Ishikawa (cell line): ENCODE measurements at regions not wholly inside any gene's neighbourhood (a gene's known extent, or its start where the extent isn't known, plus 50 kb on each side); places are given as distances from the start of the nearest gene placed in this dataset.

Experiments used
- CREB1 ChIP-seq: IDR thresholded peaks from 2 replicates; pipeline ENCODE4 v1.6.1; 2012; ENCODE audit warnings: low read depth
- EGR1 ChIP-seq: IDR thresholded peaks from 2 replicates; pipeline ENCODE4 v1.6.1; 2012
- EP300 ChIP-seq: IDR thresholded peaks from 2 replicates; pipeline ENCODE4 v1.6.1; 2012; ENCODE audit warnings: borderline replicate concordance
- RAD21 ChIP-seq: IDR thresholded peaks from 2 replicates; pipeline ENCODE4 v1.6.1; 2012; ENCODE audit warnings: low read depth
- TAF1 ChIP-seq: IDR thresholded peaks from 2 replicates; pipeline ENCODE4 v1.6.1; 2012; ENCODE audit warnings: low read depth, mild to moderate bottlenecking
- YY1 ChIP-seq: IDR thresholded peaks from 2 replicates; pipeline ENCODE4 v1.6.1; 2012; ENCODE audit warnings: low read depth
- TF ChIP-seq, protein P1 (sequence below): IDR thresholded peaks from 2 replicates; pipeline ENCODE4 v1.6.1; 2012
- TF ChIP-seq, protein P2 (sequence below): IDR thresholded peaks from 2 replicates; pipeline ENCODE4 v1.6.1; 2012; ENCODE audit warnings: low read depth, mild to moderate bottlenecking
- TF ChIP-seq, protein P3 (sequence below): IDR thresholded peaks from 2 replicates; pipeline ENCODE4 v1.6.1; 2012

DNA sequence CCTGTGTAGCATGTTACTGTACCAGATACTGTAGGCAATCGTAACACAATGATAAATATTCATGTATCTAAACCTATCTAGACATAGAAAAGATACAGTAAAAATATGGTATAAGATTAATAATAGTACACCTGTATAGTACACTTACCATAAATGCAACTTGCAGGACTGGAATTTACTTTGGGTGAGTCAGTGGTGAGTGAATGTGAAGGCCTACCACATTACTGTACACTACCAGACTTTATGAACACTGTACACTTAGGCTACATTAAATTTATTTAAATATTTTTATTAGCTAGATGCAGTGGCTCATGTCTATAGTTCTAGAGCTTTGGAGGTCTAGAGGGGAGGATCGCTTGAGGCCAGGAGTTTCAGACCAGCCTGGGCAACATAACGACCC lies 186.6 kb upstream of the ROPN1 start:
- TF ChIP-seq, protein P1, sequence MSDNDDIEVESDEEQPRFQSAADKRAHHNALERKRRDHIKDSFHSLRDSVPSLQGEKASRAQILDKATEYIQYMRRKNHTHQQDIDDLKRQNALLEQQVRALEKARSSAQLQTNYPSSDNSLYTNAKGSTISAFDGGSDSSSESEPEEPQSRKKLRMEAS: no peak
- TF ChIP-seq RAD21 (no peak), CREB1 (no peak), YY1 (no peak), TAF1 (no peak), EGR1 (no peak), EP300 (no peak)
- TF ChIP-seq, protein P2, sequence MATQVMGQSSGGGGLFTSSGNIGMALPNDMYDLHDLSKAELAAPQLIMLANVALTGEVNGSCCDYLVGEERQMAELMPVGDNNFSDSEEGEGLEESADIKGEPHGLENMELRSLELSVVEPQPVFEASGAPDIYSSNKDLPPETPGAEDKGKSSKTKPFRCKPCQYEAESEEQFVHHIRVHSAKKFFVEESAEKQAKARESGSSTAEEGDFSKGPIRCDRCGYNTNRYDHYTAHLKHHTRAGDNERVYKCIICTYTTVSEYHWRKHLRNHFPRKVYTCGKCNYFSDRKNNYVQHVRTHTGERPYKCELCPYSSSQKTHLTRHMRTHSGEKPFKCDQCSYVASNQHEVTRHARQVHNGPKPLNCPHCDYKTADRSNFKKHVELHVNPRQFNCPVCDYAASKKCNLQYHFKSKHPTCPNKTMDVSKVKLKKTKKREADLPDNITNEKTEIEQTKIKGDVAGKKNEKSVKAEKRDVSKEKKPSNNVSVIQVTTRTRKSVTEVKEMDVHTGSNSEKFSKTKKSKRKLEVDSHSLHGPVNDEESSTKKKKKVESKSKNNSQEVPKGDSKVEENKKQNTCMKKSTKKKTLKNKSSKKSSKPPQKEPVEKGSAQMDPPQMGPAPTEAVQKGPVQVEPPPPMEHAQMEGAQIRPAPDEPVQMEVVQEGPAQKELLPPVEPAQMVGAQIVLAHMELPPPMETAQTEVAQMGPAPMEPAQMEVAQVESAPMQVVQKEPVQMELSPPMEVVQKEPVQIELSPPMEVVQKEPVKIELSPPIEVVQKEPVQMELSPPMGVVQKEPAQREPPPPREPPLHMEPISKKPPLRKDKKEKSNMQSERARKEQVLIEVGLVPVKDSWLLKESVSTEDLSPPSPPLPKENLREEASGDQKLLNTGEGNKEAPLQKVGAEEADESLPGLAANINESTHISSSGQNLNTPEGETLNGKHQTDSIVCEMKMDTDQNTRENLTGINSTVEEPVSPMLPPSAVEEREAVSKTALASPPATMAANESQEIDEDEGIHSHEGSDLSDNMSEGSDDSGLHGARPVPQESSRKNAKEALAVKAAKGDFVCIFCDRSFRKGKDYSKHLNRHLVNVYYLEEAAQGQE: no peak
- TF ChIP-seq, protein P3, sequence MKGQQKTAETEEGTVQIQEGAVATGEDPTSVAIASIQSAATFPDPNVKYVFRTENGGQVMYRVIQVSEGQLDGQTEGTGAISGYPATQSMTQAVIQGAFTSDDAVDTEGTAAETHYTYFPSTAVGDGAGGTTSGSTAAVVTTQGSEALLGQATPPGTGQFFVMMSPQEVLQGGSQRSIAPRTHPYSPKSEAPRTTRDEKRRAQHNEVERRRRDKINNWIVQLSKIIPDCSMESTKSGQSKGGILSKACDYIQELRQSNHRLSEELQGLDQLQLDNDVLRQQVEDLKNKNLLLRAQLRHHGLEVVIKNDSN: no peak
